Gastrocnemius medialis (tissue), 4 donors: ENCODE measurements at regions not wholly inside any gene's neighbourhood (a gene's known extent, or its start where the extent isn't known, plus 50 kb on each side); places are given as distances from the start of the nearest gene placed in this dataset.

ENCODE experiments used
- POLR2A ChIP-seq, 2 donors: fragments of 450-650 bp; IDR thresholded peaks; one replicate each; pipeline ENCODE4 v1.6.1; 2017; ENCODE audit warnings: antibody characterized with exemption in 2 of 2, mild to moderate bottlenecking in 2 of 2, moderate library complexity in 2 of 2
- TF ChIP-seq, protein P1 (sequence below), 5 experiments: fragments of 450-650 bp in 3 of 5; fragments of 200-600 bp in 2 of 5; sonication (generic) in 2 of 5; IDR thresholded peaks in 4 of 5; conservative IDR thresholded peaks in 1 of 5; 1 replicate in 4 of 5; 2 replicates in 1 of 5; pipeline ENCODE4 v1.5.1; 2016 to 2019; ENCODE audit warnings: antibody characterized with exemption in 5 of 5, mild to moderate bottlenecking in 3 of 5, moderate library complexity in 3 of 5

DNA sequence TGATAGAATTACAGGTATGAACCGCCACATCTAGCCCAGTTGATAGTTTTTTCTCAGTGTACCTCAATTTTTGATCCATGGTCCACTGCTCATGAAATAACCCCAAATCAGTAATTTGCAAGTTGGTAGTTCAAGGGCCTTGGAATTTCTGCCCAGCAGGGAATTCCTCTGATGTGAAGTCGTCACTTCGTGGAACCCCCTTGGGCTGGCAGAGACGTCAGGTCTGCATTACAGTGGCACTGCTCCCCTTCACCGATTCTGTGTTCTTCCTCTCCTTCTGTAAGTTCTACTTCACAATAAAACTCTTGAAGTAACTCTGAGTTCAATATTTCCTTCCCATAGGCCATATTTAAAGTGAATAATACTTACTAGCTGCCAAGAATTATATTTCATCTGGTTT is 881.0 kb downstream of the OTOL1 start:
- no peak for TF ChIP-seq POLR2A (IDR thresholded peaks at IDR 0.05)
- TF ChIP-seq, protein P1, sequence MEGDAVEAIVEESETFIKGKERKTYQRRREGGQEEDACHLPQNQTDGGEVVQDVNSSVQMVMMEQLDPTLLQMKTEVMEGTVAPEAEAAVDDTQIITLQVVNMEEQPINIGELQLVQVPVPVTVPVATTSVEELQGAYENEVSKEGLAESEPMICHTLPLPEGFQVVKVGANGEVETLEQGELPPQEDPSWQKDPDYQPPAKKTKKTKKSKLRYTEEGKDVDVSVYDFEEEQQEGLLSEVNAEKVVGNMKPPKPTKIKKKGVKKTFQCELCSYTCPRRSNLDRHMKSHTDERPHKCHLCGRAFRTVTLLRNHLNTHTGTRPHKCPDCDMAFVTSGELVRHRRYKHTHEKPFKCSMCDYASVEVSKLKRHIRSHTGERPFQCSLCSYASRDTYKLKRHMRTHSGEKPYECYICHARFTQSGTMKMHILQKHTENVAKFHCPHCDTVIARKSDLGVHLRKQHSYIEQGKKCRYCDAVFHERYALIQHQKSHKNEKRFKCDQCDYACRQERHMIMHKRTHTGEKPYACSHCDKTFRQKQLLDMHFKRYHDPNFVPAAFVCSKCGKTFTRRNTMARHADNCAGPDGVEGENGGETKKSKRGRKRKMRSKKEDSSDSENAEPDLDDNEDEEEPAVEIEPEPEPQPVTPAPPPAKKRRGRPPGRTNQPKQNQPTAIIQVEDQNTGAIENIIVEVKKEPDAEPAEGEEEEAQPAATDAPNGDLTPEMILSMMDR (IDR thresholded peaks at IDR 0.05 in 4 of 5, conservative IDR thresholded peaks at IDR 0.05 in 1 of 5), result no peak
